Stimulated activated CD4-positive, alpha-beta T cell treated with anti-CD3 and anti-CD28 coated beads, Interleukin-15, amount 100 ng/mL, for 1 hour (primary cell): ENCODE measurements at regions not wholly inside any gene's neighbourhood (a gene's known extent, or its start where the extent isn't known, plus 50 kb on each side); places are given as distances from the start of the nearest gene placed in this dataset.

Experiments
- DNase-seq, 2 donors: peaks; one replicate each; pipeline ENCODE4 v3.0.0-alpha.2; 2020; ENCODE audit warnings: low read depth in 1 of 2, low spot score in 1 of 2

DNA sequence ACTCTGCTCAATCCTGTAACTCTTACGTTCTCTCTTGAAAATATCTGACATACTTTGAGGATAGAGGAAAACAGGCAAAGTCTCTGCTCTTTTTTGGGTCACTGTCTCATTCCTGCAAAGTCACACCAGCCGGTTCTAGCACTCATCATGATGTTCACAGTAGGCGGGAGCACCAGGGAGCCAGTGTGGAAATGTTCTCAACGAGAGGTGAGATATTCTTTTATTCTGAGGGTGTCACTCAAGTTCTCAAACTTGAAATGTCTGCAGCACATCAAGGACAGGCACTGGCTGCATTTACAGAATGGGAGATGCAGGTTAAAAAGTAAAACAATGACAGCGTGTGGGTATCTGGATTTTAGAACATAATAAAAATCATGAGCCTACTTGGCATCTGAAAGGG is 714.7 kb downstream of the QKI start:
- DNase-seq = no peak

DNA sequence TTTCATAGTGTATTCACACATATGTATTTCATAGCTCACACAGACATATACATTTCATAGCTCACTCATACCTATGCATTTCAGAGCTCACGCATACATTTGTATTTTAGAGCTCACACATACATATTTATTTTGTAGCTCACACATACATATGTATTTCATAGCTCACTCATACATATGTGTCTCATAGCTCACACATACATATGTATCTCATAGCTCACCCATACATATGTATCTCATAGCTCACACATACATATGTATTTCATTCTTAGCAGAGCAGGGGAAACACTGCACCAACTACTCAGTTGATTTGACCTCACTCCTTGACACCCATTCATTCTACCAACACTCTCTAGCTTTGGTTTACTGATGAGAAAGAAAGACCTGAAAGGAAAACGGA is 713.6 kb downstream of the QKI start:
- no peak for DNase-seq

DNA sequence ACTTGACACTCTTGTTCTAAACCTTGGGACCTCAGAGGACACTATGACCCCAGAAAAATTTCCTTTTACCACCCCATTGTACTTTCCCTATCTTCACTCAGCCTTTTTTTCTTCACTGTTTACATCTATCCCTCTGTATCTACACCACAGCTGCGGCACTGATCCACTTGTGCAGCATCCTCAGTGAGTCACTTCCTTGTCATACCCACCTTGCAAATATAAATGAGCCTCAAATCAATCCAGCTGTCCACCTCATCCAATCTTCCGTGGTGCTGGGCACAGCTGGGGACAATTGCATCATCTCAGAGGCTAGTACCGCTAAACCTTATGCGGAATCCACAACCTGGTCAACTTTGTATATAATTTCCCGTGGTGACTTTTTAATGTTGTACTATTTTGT is 710.5 kb downstream of the QKI start:
- no peak for DNase-seq

DNA sequence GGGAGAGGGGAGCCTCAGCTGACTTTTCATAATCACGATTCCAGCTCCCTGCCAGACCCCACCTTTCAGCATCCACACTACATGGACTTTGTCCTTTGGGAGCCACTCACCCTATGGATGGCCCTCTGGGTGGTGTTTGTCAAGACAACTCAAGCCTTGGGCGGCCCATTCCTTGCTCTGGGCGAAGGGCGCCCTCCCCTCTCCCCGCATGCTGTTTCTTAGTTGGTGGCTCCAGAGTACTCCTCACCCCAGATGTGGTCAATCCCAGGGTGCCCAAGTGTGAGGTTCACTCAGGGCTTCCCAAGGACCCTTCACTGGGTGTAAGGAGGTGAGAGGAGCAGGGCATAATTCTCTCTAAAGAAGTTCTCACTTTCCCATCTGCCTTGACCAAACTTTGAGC is 710.0 kb downstream of the QKI start:
- DNase-seq = no peak

DNA sequence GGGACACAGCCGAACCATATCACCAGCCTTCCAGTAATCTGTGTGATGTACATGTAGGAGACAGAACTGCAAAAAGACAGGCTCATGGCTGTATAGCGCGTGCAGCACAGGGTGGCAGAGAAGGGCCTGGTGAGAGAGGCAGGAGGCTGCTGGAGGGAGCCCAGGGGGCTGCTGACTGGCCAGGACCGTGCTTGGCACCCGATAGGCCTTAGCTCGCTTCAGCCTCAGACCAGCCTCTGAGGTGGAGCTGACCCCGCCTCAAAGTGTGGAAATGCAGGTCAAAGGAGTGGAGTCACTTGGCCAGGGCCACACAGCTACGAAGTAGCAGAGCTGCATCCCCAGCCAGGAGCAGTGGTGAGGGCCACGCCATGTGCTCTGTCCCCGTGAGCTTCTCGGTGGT is 707.6 kb downstream of the QKI start:
- no peak for DNase-seq

DNA sequence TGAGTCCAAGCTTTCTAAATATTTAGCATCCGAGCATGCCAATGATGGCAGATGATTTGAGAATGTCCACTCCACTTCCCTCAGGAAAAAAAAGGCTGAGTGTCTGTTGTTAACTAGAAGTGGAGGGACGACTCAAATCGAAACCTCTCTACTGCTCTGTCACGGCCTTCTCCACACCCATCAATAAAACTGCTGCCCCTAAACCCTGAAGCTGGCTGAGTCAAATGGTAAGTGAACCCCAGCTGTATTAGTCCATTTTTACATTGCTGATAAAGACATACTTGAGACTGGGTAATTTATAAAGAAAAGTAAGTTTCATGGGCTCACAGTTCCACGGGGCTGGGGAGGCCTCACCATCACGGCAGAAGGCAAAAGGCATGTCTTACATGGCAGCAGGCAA is 707.0 kb downstream of the QKI start:
- no peak for DNase-seq

DNA sequence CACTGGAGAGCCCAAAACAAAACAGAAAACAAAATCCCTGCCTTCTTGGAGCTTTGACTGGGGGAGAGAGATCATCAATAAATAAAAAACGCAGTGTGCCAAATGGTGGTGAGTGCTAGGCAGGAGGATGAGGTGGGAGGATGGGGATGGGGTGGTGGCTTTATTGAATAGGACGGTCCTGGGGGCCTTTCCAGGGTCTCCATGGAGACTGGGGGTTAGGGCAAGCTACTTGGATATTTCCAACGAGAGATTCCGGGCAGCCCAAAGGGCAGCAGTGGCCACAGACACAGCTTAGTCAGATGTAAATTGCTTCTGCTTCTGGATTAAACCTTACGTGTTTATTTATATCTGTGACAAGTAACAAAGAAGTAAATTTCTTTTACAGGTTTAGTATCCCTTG is 700.1 kb downstream of the QKI start:
- no peak for DNase-seq

DNA sequence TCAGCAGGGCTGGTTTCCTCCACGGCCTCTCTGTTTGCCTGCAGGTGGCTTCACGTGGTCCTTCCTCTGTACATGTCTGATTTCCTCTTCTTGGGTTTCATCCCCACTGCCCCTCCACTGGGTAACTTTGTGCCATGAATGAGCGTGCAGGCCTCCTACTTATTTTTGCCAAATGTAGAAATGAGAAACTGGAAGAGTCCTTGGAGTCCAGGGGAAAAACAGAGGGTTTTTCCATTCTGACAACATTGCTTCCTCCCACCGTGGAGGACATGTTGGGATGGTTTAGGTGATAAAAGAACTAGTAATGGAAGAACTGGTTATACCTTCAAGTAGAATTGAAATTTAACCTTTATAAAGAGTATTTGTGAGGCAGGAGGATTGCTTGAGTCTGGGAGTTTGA is 699.5 kb downstream of the QKI start:
- DNase-seq = no peak

DNA sequence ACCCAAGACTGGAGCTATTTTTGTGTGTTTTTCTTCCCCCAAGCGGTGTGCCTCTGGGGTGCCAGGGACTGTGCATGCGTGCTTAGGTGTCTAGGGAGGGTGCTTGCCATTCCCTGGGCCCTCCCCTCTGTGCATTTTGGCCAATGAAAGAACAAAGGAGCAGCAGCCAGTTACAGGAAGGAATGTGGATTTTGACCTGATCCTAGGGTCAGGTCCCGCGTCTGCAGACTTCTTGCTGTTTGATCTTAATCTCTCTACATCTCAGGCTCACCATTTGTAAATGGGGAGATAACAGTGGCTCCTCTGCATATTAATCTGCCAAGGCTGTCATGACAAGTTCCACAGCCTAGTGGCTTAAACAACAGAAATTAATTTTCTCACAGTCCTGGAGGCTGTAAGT is 699.1 kb downstream of the QKI start:
- DNase-seq = no peak

DNA sequence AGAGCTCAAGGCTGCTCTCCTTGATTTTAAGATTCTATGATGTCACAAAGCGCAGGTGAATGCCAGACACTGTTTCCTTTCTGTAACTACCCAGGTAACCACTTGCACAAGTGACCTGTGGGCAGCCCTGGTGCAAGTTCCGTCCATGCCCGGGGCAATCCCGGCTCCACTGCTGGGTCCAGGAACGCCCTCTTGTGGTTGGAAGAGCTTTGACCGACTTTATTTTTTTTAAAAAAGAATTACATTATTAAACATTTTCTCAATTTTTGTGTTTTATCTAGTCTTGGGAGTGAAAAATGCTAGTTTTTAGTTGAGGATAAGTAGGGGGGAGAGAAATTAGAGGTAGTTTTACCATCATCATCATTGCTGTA is 695.2 kb downstream of the QKI start:
- DNase-seq = no peak

DNA sequence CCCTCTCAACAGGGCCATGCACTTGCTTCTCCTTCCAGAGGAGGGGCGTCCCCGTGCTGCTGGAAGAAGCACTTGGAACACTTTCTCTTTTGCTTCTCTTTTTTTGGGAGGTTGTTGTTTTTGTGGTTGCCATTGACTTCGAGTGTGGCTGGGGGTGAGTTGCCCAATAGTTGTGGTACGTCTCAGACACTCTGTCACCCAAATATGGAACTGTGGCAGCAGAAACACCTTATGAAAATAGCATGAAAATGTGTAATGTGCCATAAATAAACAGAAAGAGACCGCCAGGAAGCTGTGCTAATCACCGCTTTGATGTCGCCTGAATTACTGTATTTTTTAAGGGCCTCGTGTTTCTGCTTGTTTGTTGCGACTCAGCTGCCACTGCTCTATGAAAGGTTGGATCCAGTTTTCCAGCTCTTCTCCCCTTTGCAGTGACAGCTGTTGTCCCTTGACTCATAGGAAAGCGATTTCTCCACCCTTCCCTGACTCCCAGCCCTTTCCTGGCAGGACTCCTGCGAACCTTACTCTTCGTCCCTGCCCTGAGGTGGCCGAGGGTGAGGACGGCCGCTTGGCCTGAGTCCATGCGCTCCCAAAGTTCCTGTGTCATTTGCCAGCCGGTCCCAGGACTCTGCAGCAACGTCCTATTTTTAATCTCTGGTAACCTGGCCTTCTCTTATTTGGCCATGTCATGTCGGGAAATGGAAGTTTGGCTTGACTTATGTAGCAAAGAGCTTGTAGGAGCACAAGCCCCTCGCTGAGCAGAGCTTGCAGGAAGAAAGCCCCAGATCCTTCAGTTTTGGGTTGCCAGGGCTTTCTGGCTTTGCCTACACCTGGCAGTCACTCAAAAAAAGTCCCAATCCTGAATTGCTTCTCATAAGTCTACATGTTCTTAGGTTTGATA is 694.6 kb downstream of the QKI start:
- no peak for DNase-seq

DNA sequence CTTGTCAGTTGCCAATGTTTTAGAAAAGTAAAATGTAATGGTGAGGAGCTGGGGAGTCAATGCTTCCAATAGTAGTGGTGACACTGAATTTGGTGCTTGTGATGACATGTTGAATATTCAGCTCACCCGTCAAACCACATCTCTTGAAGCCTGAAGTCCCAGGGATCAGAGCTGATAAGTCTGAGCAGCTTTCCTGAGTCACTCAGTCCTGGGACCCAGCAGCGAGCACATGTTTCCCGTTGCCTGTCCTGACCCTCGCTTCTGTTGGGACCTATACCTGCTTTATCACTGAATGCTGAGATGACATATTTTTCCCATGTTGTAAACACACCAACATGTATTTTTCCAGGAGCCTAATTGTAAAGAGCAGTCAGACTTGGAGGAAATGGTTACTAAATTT is 693.6 kb downstream of the QKI start:
- no peak for DNase-seq

DNA sequence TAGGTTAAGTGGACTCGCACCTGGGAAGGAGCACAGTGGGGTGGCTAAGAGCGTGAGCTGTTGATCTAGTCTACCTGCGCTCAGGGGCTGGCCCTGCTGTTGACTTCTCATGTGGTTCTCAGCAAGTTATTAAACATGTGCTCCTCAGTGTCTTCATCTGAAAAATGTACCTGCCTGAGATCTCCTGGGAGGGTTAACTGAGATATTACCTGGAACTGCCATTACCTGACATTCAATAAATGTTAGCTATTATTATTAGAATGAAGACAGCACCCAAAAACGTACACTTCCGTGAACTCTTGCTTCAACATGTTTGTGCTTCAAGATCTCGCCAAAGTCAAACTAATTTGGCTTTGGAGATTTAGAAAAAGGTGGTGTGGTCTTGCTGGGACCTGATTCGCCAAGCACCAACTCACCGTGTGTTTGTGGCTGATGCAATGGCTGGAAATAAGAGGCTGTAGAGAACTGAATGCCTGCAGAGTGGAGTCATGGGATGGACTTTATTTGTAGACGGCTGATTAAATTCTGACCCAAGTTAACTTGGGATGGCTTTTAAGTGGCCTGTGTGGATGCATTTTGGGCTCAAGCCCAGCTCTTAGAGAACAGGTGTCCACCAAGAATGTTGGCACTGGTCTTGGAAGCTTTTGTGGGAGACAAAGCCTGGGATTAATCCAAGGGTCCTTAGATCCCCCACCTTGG is 692.9 kb downstream of the QKI start:
- DNase-seq = no peak

DNA sequence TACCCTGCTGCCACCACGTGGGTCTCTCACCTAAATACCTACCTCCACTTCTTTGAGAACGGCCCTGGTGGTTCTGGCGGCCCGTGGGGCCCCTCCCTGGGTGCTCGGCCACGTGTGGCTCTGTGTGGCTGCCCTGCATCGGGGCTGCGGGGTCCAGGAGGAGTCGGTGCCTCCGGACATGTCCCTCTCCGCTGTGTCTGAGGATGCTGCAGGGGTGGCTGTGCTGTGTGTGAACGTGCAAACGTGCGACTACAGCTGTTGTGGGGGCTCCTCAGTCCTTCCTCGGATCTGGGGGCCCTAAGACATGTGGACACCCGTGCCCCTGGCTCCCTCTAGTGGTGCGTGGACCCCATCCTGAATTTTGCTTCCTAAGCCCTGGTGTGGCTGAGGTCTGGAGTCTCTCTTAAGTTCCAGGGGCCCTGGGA is 691.8 kb downstream of the QKI start:
- no peak for DNase-seq

DNA sequence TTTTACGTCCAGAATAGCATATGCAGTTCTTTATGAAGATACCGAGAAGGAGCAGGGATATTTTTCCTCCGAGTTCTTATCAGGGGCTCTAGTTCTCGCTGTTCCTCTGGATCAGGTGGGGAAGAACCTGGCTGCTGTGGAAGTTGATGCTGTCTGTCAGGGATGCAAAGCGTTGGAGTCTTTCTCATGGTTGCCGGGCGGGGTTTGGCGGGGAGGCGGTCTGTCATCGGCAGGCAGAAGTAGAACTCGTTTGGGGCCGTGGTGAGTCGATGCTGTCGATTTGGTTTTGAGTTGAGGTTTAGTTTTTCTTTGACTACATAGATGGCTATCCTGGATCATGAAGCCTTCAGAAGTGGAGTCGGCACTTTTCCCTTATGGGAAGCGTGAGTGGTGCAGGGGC is 691.2 kb downstream of the QKI start:
- DNase-seq = no peak

DNA sequence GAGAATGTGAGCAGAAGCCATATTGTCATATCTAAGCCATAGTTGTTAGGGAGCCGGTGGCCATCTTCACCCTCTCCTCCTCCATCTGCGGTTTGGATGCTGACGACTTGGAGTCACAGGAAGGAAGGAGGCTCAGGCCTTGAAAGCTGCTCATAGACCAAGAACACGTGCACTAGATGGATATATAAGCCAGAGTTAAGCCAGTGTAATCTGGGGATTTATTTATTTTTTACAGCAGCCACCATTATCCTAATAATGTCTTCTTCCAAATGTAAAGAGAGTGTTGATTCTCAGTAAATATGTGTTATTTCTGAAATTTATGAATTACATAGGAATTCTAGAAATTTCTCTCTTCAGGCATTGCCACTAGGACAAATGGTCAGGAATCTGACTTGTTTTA is 689.9 kb downstream of the QKI start:
- no peak for DNase-seq

DNA sequence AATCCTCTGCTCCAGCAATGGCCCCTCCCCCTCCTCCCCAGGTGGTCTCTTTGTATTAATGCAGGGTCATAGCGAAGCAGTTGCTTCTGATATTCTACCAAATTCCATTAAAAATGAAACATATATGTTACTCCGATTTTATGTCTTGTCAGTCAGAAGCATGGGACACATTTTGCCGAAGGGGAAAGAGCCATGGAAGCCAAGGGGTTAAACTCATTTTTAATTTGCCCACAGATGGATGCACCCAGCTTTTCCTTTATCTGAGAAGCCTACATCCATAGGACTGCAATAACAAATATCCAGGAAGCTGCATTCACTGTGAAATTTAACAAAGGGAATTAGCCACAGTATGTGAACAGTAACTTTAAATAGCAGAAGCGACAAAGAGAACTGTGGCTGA is 688.2 kb downstream of the QKI start:
- DNase-seq = no peak

DNA sequence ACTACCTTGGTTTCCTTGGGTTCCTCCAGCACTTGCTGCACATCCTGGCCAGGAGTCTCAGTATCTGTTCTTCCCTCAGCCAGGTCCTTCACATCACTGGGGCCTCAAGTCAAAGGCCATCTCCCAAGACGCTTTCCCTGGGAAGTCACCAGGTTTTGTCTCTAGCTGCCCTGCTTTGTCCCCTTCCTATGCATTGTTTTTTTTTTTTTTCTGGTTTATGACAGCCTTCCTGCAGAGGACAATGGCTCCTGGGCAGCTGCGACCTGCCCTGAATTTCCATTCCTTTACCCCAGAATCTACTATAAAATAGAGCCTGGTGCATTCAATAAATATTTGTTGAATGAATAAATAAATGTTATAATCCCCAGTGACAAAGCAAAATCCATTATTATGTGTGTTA is 687.3 kb downstream of the QKI start:
- no peak for DNase-seq

DNA sequence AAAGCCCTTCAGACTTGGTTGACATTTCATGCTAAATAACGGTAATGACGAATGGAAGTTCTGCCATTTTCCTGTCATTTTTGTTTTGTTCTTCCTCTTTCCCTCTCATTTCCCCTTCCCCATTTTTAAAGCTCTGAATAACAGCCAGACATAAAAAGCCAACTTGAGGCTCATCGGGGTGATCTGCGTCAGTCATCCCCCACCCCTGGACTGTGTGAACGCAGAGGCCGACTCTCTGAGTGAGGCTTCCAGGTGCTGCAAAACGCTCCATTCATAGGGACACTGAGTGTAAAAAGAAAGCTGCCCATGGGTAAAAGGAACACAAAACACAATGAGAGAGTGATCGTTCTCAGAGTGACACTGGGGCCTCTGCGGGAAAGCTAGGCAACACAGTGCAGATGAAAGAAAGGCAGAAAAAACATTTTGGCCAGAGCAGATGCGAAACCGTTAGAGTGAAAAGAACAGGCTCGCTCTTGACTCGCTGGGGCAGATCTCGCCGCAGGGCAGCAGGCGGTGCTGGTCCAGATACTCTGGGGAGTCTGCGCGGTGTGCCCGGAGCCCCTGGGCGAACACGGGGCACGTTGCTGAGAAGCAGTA is 684.8 kb downstream of the QKI start:
- no peak for DNase-seq

DNA sequence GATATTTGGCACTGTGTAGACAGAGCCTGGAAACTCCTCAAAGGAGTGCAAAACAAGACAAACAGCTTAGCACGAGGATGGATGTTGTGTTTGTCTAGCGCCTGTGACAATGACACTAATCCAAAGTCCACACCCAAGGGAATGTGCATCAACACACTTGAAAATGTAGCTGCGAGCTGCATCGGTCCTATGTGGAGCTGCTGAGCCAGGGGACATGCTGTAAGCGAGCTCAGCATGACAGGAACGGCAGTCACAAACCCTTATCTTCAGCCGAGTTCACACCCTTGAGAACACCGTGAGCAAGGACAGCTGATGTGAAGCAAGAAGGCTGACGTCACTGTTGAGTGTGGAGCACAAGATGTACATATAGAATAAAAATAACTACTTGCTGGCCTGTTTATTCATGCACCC is 684.3 kb downstream of the QKI start:
- no peak for DNase-seq

DNA sequence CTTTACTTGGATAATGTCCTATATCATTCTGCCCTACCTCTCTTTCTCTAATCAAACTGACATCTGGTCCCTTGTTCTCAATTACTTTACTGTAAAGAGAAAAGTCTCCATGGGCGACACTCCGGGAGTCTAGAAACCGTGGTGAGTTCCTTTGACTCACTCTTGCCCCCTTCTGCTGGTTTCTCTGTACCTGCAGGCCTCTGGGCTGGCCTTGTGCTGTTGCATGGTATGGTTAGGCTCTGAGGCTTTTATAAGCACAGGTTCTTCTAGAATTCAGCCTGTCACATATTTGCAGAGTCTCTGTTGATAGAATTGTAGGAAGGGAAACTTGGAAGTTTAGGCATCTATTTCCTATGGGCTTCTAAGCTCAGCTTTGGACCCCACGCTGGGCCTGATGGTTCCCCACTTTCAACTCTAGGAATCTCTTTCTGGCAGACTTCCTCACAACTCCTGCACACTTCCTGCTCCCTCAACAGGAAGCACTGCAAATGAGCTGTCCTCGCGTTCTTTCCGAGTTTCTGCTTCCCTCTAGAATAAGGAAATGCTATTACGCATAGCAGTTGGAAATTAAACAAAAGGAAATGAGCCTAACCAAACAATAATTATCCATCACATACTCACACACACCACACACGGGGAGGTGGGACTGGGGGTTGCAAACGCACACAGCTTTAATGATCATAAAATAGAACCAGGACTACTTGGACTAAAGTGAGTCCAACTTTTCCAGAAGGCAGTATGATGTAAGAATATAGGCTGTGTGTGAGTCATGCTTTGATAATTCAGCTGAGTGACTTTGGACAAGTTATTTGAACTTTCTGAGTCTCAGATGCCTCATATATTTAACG is 683.3 kb downstream of the QKI start:
- no peak for DNase-seq

DNA sequence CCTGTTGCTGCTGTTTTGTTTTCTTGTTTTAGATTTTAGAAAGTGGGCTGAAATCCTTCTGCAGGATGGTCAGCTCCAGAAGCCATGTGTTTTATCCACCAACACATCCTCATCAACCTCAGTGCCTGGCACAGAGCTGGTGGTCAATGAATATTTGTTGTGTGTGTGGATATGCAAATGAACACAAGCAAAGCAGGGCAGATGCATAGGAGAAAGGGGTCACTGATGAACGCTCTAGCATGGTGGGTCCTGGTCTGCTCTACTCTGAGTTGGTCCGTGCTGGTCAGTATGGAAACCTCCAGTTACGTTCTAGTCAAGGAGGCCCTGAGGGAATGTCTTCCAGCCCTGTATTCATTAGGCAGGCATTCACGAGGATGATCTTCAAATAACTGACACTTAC is 682.5 kb downstream of the QKI start:
- no peak for DNase-seq
